D721Med (cell line): ENCODE measurements at regions not wholly inside any gene's neighbourhood (a gene's known extent, or its start where the extent isn't known, plus 50 kb on each side); places are given as distances from the start of the nearest gene placed in this dataset.

Source experiments
- DNase-seq: peaks from one replicate; pipeline ENCODE4 v3.0.0; 2011; ENCODE audit warnings: low spot score; ENCODE audit not compliant: insufficient read length
- FAIRE-seq: peaks from 2 replicates; lab custom pipeline; 2011; peaks lifted over from hg19 to GRCh38; lab: Jason Lieb, UNC
- TF ChIP-seq, protein P1 (sequence below): IDR thresholded peaks from 2 replicates; pipeline ENCODE4 v1.5.1; 2012; ENCODE audit warnings: mild to moderate bottlenecking, control low read depth; ENCODE audit not compliant: insufficient read depth; ENCODE audit errors: missing control alignments

DNA sequence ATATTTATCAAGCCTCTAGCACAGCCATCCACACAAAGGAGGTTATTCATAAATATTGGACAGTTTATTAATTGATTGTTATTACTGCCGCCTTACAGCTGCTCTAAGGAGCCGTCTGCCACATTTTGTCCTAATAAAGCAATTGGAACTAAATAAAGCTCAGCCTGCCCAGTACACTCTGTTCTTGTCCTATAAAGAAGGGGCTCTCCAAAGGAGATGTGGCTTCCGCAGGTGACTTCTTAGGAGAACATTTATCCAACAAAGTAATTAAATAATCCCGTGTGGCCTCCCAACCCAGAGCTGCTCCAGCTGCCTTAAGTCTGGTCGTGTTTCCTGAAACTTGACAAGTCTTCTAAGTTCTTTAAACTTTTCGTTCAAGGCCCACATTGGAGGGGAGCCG is 497.7 kb downstream of the NPHP4 start:
- no peak for FAIRE-seq
- no peak for DNase-seq
- TF ChIP-seq, protein P1, sequence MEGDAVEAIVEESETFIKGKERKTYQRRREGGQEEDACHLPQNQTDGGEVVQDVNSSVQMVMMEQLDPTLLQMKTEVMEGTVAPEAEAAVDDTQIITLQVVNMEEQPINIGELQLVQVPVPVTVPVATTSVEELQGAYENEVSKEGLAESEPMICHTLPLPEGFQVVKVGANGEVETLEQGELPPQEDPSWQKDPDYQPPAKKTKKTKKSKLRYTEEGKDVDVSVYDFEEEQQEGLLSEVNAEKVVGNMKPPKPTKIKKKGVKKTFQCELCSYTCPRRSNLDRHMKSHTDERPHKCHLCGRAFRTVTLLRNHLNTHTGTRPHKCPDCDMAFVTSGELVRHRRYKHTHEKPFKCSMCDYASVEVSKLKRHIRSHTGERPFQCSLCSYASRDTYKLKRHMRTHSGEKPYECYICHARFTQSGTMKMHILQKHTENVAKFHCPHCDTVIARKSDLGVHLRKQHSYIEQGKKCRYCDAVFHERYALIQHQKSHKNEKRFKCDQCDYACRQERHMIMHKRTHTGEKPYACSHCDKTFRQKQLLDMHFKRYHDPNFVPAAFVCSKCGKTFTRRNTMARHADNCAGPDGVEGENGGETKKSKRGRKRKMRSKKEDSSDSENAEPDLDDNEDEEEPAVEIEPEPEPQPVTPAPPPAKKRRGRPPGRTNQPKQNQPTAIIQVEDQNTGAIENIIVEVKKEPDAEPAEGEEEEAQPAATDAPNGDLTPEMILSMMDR: no peak

DNA sequence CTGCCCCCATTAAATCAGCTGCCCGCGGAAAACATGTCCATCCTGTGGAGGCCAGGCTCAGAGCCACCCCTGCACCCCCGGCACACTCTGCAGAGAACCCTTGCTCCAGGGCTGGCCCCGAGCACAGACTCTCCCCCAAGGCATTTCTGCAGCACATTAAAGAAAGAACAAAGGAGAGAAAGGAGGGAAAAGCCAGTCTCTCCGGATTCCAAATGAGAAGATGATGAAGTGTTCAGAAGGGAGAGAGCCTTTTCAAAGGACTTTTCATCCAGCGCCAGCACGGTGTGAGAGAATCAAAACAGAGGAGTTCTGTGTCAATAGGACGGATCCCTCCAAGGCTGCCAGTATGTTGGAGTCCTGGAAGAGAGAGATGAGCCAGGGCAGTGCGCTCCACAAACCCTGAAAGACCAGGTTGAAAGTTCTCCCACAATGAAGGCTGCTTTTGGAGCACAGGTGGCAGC is 498.3 kb downstream of the NPHP4 start:
- FAIRE-seq (no peak), DNase-seq (no peak)
- TF ChIP-seq, protein P1: no peak

DNA sequence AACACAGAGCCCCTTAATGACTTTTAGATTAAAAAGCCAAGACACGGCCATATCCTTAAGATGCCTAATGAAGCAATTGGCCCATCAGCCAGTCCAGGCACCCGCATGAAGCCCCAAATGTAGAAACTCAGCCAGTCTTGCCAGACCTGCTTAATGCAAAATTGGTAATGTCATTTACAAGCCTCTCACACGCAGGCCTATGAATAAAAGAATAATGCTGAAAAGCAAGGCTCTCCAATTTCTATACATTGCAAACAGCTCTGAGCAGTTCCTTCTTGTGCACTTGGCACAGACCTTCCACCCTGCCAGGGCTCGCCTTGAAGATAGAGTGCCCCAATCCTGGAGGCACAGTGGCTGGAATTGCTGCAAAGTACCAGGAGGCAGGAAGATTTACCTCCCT is 498.9 kb downstream of the NPHP4 start:
- DNase-seq (no peak), FAIRE-seq (no peak)
- TF ChIP-seq, protein P1: no peak

DNA sequence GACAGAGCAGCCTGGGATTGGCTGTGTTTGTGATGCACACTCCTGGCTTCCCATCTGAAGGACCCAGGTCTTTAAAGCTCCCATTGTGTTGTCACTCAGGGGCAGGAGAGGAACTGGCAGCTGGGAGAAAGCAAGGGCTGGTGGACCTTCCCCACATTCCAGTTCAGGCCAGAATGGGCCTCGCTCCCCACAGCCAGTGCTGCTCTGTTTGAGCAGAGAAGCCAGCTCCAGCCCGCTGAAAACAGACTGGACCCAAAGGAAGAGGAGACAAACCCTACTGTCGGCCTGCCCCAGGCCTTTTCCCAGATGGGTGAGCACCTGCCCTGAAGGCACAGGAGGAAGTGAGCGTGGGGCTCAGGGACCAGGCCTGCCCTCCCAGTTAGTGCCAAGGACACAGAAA is 499.4 kb downstream of the NPHP4 start:
- no peak for DNase-seq
- TF ChIP-seq, protein P1: no peak
- FAIRE-seq: no peak

DNA sequence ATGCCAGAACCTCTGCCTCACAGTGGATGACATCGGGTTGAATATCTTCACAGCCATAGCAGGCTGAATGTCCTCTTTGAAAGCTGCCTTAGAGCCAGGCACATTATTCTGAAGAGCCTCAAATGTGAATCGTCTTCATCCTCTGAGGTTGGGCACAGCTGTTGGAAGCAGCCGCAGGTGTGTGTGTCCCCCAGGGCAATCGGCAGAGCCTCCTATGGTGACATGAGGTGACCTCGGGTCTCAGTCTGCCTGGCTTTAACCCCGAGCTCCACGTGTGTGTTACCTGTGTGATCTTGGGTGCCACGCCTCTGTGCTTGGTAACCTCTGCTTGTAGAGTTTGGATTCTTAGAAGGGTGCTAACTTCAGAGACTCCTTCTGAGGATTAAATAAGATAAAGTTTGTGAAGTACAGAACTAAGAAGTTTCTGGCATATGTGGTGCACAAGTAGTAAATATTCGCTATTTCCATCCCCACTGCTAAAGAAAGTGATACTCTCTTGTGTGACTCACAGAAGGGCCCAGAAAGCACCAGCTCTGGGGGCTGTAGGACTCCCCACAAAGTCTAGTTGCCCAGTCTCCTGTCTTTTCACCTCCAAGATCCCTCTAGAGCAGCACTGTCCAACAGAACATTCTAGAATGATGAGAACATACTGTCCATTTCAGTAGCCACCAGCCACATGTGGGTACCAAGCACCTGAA is 500.9 kb downstream of the NPHP4 start:
- FAIRE-seq (no peak), DNase-seq (no peak)
- TF ChIP-seq, protein P1: no peak

DNA sequence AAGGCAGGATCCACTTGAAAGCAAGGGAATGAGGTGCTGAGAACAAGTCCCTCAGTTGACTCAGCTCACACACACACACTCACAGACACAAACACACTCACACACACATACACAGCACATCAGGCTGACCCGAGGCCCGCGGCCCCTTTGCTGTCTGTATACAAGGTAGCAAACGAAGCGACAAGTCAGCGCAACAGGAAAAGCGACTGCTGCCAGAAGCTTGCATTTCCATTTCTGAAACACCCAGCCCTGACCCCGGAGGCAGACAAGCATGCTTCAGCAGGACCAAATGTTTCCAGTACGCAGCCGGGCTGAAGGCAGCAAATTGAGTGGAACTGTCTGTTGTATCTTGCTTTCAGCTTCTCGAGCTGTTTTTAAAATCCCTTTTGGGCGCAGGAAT is 501.6 kb downstream of the NPHP4 start:
- FAIRE-seq: no peak
- TF ChIP-seq, protein P1: no peak
- no peak for DNase-seq

DNA sequence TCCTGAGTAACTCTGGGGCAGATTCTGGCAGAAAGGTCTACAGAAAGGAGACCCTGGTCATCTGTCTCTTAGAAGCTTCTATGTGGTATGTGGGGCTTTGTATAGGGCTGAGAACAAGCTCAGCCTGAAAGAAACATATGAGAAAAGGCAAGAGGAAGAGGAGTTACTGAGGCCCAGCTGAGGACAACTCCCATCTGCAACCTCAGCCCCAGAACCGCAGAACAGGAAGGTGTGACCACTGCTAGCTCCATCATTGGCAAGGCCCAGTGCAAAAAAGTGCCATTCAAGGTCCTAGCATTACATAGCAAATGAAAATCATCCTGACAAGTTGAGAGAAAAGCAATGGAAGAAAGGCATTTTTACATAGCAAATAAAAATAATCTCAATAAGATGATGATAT is 503.8 kb downstream of the NPHP4 start:
- TF ChIP-seq, protein P1: no peak
- DNase-seq (no peak), FAIRE-seq (no peak)
